ENCODE measurements at regions not wholly inside any gene's neighbourhood (a gene's known extent, or its start where the extent isn't known, plus 50 kb on each side); places are given as distances from the start of the nearest gene placed in this dataset.

DNA sequence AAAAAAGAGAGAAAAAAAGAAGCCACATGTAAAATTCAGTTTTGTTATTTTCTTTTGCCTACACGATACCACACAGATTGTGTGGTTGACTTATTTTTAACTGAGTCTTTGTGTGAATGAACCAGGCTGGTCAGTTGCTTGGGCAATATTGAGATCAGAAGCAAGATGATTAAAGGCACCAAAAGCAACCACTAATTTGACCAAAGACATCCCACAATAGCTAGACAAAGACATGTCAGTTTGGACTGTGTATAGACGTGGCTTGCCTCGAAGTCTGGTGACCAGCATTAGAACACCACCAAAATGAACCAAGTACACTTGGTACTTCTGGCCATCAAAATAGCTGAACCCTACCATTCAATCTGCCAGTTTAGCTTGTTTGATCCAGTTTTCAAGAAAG is 340.6 kb upstream of the TBX3 start:
- 82 to 92% (median 90%) methylated on average over 3 of the region's 3 CpGs for WGBS, 3 donors
- H3K27ac ChIP-seq (ENCODE audit: low read depth, low read length): no peak overlapping the region

DNA sequence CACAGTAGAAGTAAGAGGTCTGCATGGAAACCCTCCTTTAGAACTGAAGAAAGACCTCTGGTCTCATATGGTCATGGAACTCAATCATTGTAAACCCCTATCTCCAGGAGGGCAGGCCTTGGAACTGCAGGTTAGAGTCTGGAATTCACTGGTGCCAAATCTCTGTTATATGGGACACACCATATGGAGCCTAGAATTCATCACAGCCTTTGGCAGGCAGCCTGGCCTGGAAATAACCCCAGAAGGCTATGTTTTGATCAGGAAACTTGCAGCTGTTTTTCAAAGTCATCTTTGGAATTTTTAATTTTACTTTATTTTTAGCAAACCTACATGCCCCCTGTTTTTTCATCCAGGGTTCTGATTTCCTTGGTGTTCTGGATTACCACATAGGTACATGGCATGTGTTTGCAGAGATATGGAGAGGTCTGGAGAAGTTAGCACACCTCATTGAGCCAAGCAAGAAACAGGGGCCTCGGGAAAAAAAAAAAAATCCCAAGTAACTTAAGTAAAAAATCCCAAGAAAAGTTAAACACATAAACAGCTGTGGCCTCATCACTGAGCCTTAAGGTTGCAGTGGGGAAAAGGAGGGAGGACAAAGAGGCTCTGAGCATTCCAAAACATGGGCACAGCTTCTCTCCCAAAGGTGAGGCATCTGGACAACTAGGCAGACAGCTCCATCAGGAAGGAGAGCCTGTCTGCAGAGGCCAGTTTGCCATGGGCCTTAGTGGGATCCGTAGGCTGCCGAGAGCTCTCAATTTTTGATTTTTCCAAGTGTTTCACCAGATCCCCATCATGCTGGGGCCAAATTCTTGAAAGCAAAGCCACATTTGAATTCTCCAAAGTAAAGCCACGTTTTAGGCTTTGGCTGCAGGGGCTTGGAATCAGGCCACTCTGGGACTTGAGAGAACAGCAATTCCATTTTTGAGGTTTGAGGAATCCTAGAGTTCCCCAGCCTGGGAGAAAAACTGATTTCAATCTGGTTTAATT is 339.6 kb upstream of the TBX3 start:
- H3K27ac ChIP-seq (ENCODE audit: low read depth, low read length): no peak overlapping the region
- 53 to 60% (median 58%) methylated on average over 4 of the region's 4 CpGs for WGBS, 3 donors

DNA sequence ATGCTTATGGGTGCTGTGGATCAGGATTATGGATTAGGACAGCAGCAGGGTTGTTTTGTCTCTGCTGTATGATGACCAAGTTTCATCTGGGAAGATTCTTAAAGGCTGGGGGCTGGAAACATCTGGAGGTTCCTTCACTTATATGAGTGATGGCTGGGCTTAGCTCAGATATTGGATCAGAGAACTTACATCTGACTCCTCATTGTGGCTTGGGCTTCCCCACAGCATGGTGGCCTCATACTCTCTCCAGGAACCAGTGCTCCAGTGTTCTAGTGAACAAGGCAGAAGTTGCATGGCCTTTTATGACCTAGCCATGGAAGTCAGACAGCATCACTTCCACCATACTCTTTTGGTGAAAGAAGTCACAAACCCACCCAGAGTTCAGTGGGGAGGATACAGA is 336.1 kb upstream of the TBX3 start:
- H3K27ac ChIP-seq (ENCODE audit: low read depth, low read length): no peak overlapping the region

DNA sequence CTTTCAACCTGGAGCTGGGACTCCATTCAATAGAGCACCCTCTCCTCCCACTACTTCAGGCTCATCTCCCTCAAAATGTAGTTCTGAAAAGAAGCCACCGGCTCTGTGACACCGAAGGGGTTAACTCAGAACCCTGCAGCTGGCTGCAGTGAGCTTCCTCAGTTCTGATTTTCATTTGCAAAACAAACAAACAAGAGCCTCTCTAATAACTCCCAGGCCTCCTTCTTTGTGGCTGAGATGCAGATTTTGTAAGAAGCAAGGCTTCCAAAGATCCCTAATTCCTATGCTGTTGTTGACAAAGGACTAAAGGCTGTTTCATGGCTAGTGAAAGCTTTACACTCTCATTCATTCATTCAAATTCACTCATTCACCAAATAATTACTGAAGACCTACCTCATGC is 333.4 kb upstream of the TBX3 start:
- no peak overlapping the region for H3K27ac ChIP-seq (ENCODE audit: low read depth, low read length)
- WGBS, 3 donors: 52 to 77% (median 66%) methylated on average over 2 of the region's 2 CpGs

DNA sequence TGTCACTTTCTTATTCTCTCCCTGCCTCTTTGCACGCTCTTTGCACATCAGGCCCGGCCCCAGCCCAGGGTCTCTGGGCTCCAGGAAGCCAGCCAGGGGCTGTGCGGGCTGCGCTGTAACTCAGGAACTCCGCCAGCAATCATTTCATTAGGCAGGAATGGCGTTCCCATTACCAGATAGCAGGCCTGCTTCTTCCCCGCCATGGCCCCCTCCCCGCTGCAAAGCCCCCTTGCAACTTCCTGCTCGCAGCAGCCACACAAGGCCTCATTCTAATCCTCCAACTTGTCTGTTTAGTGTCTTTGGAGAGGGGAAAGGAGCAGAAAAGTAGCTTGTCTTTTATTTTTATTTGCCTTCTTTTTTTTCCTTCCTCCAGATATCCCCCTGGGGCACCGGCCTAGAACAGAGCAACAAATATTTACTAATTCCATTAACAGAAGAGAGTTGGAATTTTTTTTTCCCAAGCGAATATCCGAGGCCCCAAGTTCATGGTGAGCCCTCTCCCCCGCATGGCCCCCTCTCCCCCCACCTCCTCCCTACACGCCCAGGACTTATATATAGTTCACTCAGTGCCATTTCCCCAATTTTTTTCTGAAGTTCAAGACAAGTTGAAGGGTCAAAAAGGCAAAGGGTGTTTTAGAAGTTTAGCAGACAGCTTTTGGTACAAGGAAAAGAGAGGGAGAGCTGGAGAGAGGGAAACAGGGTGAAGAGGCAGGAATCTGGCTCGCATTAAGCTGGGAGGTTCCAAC is 329.4 kb upstream of the TBX3 start:
- 18 to 36% (median 31%) methylated on average over 15 of the region's 15 CpGs for WGBS, 3 donors
- H3K27ac ChIP-seq (ENCODE audit: low read depth, low read length): no peak overlapping the region

DNA sequence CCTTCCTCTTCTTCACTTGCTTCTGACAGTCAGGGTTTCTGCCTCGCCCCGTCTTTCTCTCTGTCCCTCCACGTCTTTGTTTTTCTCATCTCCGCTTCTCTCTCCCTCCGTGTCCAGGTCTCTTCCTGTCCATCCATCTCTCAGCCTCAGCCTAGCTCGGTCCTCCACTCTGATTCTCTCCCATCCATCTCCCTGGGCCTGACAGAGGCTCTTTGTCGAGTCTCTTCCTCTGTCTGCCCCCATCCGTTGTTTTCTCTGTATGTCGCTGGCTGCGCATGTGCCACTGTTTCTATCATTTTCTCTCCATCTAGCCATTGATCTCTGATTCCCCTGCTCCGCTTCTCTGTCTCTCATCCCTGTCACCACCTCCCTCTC is 328.9 kb upstream of the TBX3 start:
- H3K27ac ChIP-seq (ENCODE audit: low read depth, low read length): no peak overlapping the region
- WGBS, 3 donors: 60 to 63% (median 60%) methylated on average over 11 of the region's 11 CpGs

DNA sequence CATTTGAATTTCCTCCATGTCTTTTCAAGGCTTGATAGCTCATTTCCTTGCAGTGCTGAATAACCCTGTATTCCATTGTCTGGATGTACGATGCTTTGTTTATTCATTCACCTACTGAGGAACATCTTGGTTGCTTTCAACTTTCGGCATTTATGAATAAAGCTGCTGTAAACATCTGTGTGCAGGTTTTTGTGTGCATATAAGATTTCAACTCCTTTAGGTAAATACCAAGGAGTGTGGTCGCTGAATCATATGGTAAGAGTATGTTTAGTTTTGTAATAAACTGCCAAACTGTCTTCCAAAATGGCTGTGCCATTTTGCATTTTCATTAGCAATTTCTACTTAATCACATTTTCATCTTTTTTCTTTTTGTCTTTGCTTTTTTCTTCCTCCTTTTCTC is 327.7 kb upstream of the TBX3 start:
- no peak overlapping the region for H3K27ac ChIP-seq (ENCODE audit: low read depth, low read length)
- WGBS, 3 donors: 67 to 82% (median 78%) methylated on average over 3 of the region's 3 CpGs

DNA sequence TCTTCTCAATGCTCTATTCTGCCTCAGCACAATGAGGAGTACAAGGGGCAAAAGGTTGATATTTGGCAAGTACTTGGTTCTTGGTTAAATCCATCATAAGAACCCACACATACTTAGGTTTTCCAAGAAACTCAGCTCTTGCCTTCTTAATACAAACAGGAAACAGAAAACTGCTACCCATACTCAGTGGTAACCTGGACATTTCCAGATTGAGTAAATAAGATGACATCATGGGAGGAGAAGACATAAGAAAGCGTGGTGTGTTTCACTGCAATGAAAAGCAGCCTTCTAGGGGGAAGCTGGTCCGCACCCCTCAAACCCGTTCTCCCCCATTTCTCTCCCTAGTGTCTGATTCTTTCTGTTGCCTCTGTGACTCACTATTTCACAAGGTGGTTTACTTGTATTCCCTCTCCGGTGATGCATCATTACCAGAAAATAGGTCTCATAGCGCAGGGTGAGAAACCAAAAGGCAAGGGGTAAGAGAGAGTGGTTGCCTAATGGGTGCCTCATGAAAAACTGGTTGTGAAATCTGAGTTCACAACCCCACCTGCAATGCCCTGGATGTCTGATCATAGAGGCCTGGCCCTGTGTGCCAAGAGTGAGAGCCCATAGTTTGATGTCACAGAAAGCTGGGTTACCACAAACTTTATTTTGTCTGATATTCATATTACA is 326.5 kb upstream of the TBX3 start:
- 85 to 97% (median 95%) methylated on average over 5 of the region's 5 CpGs for WGBS, 3 donors
- no peak overlapping the region for H3K27ac ChIP-seq (ENCODE audit: low read depth, low read length)

DNA sequence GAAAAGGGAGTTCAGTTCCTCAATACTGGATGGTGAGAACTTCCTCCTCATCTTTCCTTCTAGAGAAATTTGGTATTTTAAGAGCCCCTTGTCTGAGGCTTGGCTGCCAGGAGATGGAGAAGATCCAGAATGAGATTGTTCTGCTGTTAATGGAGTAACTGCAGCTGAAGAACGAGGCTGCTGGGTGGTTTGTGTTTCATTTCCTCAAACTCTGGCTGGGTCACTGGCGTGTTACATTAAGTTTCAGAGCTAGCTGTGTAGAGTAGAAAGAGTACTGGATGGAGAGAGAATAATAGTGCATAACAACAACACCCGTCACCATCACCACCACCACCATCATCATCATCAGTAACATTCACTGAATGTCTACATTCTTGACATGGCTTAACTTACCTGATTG is 325.0 kb upstream of the TBX3 start:
- whole genome bisulfite sequencing, 3 donors: 64 to 73% (median 67%) methylated on average over 3 of the region's 3 CpGs

DNA sequence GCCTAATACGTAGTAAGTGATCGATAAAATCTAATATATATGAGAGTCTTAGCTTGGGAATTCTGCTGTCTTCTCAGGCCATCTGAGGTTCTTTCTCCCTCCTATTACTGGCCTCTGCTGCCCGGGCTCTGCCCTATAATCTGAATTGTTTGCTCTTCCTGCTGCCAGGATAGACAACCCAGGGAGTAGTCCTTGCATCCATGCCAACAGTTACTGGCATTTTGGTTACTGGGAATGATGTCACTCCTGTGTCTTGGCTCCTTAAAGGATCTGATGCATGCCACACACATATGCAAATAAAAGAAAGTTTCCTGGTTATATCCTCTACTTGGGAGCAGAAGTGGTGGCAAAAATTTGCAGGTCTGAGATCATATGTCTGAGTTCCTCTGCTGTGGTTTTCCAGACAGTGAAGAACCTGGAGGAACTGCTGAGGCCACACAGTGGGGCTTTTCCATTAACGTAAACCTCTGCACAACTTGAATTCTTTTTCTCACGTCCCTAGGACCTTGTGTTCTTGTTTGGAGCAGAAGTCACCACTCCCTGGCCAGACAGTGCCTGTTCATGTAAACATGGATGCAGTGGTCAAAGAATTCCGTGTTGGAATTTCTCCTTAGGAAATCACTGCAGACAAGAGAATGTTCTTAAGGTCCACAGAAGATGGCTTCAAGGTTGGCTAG is 320.6 kb upstream of the TBX3 start:
- H3K27ac ChIP-seq (ENCODE audit: low read depth, low read length): no peak overlapping the region
- WGBS, 3 donors: 57 to 83% (median 77%) methylated on average over 6 of the region's 6 CpGs

More for the DNA sequence above, 325.0 kb upstream of the TBX3 start:
- H3K27ac ChIP-seq (ENCODE audit: low read depth, low read length): no peak overlapping the region

DNA sequence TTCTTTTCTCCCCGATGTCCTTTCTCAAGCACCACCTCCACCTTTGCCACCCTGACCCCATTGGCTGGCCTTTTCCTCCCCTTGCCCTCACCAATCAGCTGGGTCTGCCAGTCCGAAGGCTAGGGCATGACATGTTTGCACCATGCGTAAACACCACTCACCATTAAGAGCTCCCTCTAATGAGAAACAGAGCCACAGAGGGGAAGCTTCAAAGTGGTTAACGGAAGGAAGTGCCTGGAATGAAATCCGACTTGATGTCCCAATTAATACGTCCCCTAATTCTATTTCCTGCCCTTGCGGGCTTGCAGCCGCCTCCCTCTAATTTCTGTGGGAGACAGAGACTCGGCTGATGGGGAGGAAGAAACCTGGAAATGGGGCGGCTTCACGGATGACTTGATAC is 318.5 kb upstream of the TBX3 start:
- 55 to 61% (median 58%) methylated on average over 11 of the region's 11 CpGs for WGBS, 3 donors
- no peak overlapping the region for H3K27ac ChIP-seq (ENCODE audit: low read depth, low read length)

DNA sequence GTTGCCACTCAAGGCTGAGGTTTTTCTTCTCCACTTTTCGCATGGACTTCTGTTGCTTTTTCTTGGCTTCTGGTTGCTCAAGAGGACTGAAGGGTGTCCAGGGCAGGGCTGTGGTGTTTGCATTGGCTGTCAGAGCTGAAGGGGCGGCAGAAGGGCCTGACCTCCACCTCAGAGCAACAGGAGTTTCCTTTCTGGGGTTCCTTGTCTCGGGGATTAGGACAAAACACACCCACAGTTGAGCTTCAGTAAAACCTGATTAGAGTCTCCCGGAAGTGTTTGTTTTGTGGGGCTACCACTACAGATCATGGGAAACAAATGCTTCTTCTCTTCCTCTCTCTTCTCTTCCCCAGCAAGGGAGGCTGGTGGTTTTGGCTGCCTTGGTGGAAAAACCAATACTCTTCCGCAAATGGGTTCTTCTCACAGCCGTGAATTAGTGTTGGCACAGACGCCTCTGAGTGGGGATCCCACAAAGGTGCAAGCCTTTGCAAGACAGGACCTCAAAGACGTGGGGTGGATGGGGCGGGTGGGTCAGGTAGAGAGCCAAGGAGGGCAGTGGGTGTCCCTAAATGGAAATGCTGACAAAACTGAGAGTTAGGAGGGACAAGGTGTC is 317.7 kb upstream of the TBX3 start:
- WGBS, 3 donors: 66 to 76% (median 71%) methylated on average over 9 of the region's 9 CpGs
- H3K27ac ChIP-seq (ENCODE audit: low read depth, low read length): no peak overlapping the region

DNA sequence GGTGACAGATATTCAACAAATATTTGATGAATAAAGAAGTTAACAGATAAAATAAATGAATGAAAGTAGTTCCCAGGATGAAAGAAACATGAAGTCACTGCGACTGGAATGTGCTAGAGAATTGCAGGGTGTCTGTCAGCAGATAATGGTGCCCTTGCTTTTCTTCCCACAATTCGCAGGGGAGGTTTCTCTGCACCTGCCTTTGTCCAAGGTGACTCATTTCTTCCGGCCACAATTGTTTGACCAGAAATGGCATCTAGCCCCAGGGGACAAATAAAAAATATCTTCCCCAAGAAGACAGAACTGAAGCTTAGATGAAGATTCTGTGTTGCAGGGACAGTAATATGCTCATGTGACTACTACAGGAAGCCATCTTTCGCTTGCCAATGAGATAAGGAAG is 316.1 kb upstream of the TBX3 start:
- 48 to 62% (median 58%) methylated on average over 4 of the region's 4 CpGs for WGBS, 3 donors
- H3K27ac ChIP-seq (ENCODE audit: low read depth, low read length): no peak overlapping the region

DNA sequence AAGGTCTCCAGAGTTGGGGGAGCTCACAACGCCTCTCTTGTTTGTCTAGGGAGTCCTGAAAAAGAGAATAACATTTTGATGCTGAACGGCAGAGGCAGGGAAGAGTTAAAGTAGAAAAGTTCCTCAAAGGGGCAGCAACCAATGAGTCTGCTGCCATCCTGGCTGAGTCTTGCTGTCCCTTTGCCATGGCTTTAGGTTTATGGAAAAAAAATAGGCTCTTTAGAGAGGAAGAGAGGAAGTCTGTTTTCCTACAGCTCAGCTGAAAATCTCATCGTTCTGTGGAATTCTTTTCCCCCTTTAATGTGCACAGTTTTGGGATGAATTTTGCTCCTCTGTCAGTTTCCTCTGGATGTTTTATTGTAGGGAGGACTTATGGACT is 314.8 kb upstream of the TBX3 start:
- no peak overlapping the region for H3K27ac ChIP-seq (ENCODE audit: low read depth, low read length)
- WGBS, 3 donors: 24 to 38% (median 34%) methylated on average over 3 of the region's 3 CpGs

DNA sequence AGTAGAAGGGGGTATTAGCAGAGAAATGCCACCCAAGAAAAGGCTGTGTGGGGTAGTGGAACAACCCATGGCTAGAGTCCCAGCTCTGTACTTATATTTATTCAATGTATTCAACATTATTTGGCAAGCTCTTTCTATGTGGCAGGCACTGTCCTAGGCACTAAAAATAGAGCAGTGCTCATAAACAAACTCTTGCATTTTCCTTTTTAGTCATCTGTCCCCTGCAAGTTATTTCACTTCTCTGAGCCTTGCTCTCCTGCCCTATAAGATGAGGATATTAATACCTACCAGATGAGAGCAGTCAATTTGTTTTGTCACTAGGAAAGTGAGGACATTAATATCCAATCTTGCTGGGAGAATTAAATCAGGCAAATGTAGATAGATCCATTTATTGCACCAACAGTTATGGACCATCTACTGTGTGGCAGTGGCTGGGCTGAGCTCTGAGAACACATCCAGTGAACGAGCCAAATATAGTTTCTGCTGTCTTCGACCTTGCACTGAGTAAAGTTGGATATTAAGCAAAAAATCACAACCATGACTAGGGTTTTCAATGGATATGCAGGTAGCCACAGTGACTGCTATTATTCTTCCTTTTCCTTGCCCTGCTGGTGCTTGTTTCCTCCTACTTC is 314.3 kb upstream of the TBX3 start:
- 23 to 69% (median 67%) methylated on average over 2 of the region's 2 CpGs for WGBS, 3 donors
- H3K27ac ChIP-seq (ENCODE audit: low read depth, low read length): no peak overlapping the region

DNA sequence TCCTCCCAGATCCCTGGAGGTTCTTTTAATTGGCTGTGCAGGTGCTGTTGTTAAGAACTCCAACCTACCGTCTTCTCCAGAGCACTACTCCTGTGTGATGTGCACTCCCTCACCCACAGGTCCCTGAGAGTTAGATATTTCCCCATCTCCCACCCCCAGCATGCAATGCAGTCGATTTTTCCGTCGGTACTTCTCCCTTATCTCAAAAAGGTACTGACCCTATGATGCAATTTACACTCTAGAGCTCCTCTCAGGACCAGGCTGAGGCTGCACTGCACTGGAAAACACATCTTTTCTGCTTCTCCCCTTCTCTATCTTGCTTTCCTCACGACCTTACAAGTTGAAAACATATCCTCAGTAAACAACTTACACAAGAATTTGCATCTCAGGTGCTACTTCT is 312.4 kb upstream of the TBX3 start:
- H3K27ac ChIP-seq (ENCODE audit: low read depth, low read length): no peak overlapping the region
- WGBS, 3 donors: 64 to 84% (median 81%) methylated on average over 5 of the region's 5 CpGs

DNA sequence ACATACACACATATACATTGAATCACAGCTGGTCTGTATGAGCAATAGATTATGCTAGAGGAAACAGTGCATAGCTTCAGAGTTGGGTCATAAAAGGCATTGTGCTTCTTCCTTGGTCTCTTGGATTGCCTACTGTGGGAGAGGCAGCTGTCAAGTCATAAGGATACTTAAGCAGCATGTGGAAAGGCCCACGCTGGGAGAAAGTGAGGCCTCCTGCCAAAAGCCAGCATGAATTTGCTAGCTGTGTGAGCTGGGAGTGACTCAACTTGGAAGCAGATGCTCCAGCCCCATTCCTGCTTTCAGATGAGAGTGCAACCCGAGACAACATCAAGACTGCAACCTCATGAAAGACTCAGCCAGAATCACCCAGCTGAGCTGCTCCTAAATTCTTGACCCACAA is 311.9 kb upstream of the TBX3 start:
- WGBS, 3 donors: 52 to 65% (median 62%) methylated on average over 2 of the region's 2 CpGs
- no peak overlapping the region for H3K27ac ChIP-seq (ENCODE audit: low read depth, low read length)

DNA sequence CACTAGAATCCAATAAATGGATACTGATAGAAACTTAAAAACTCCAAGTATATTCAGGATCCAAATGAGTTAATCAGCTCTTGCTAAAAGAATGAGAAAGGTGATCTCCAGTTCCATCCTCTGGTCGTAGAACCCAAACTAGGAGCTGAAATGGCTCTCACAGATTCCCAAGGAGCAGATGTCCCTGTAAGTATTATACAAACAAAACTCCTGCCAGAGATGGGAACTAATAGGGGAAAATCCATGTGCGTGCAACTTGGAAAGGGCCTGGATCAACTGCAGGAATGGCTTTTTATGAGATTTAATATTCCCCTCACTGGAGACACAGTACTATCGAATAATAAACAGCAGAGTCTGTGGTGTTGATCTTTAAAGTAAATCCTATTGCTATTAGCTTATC is 309.2 kb upstream of the TBX3 start:
- WGBS, 3 donors: 50 to 68% (median 64%) methylated on average over 3 of the region's 3 CpGs
- H3K27ac ChIP-seq (ENCODE audit: low read depth, low read length): no peak overlapping the region

All from adipose tissue (tissue), 3 donors.